Activated naive CD8-positive, alpha-beta T cell (primary cell): ENCODE measurements at regions not wholly inside any gene's neighbourhood (a gene's known extent, or its start where the extent isn't known, plus 50 kb on each side); places are given as distances from the start of the nearest gene placed in this dataset.
"Not testable (repeated sequence)": the region's sequence is repeated elsewhere in the genome, so short reads cannot be mapped to it uniquely, and the experiment has no call there.

Experiments used
- H3K27ac Mint-ChIP-seq: one replicate; pipeline ENCODE4 v1.8.0; 2021; ENCODE audit warnings: mixed read lengths
- H3K27me3 Mint-ChIP-seq: one replicate; pipeline ENCODE4 v1.8.0; 2021; ENCODE audit warnings: mixed read lengths
- H3K36me3 Mint-ChIP-seq: one replicate; pipeline ENCODE4 v1.8.0; 2021; ENCODE audit warnings: mixed read lengths
- H3K4me1 Mint-ChIP-seq: one replicate; pipeline ENCODE4 v1.8.0; 2021; ENCODE audit warnings: low read depth, mixed read lengths
- H3K4me3 Mint-ChIP-seq: one replicate; pipeline ENCODE4 v1.8.0; 2021; ENCODE audit warnings: mild to moderate bottlenecking, mixed read lengths
- H3K9me3 Mint-ChIP-seq: one replicate; pipeline ENCODE4 v1.8.0; 2021; ENCODE audit warnings: low read depth, mixed read lengths

GRCh38 chr18:8882632-8883408, 177.5 kb downstream of the MTCL1 start:
- no peaks in the 10 kb centered on the region for H3K4me1 Mint-ChIP-seq
- H3K27me3 Mint-ChIP-seq, result peaks cover 6% of the 10 kb centered on the region
- H3K9me3 Mint-ChIP-seq, result peaks cover 8% of the 10 kb centered on the region
- H3K27ac Mint-ChIP-seq, result no peak overlapping the region
- no peak overlapping the region for H3K4me3 Mint-ChIP-seq
- peaks cover 4% of the 10 kb centered on the region for H3K36me3 Mint-ChIP-seq

- no peaks in the 10 kb centered on the region for H3K4me1 Mint-ChIP-seq
- H3K9me3 Mint-ChIP-seq, result peaks cover 8% of the 10 kb centered on the region
- peaks cover 4% of the 10 kb centered on the region for H3K36me3 Mint-ChIP-seq
- no peak overlapping the region for H3K4me3 Mint-ChIP-seq
- peaks cover 6% of the 10 kb centered on the region for H3K27me3 Mint-ChIP-seq
- H3K27ac Mint-ChIP-seq, result no peak overlapping the region
Observed at GRCh38 chr18:8883409-8883668, 178.0 kb downstream of the MTCL1 start.

- not testable (repeated sequence) for H3K36me3 Mint-ChIP-seq, H3K27ac Mint-ChIP-seq, H3K27me3 Mint-ChIP-seq, H3K9me3 Mint-ChIP-seq, H3K4me1 Mint-ChIP-seq, H3K4me3 Mint-ChIP-seq
Observed at GRCh38 chr18:8887877-8888276, 182.5 kb downstream of the MTCL1 start.

GRCh38 chr18:8889489-8889888, 184.1 kb downstream of the MTCL1 start:
- Mint-ChIP-seq H3K27me3 (peaks cover 1% of the 10 kb centered on the region), H3K9me3 (peaks cover 4% of the 10 kb centered on the region), H3K4me1 (no peaks in the 10 kb centered on the region), H3K36me3 (no peaks in the 10 kb centered on the region), H3K27ac (no peak overlapping the region), H3K4me3 (no peak overlapping the region)

- not testable (repeated sequence) for H3K9me3 Mint-ChIP-seq, H3K4me1 Mint-ChIP-seq, H3K27ac Mint-ChIP-seq, H3K36me3 Mint-ChIP-seq, H3K27me3 Mint-ChIP-seq, H3K4me3 Mint-ChIP-seq
Observed at GRCh38 chr18:8890503-8890902, 185.1 kb downstream of the MTCL1 start.

- H3K4me1 Mint-ChIP-seq, result no peaks in the 10 kb centered on the region
- no peaks in the 10 kb centered on the region for H3K36me3 Mint-ChIP-seq
- no peak overlapping the region for H3K27ac Mint-ChIP-seq
- no peak overlapping the region for H3K4me3 Mint-ChIP-seq
- H3K27me3 Mint-ChIP-seq, result peaks cover 1% of the 10 kb centered on the region
- H3K9me3 Mint-ChIP-seq, result peaks cover 4% of the 10 kb centered on the region
Observed at GRCh38 chr18:8890957-8891464, 185.7 kb downstream of the MTCL1 start.

- H3K36me3 Mint-ChIP-seq, result no peaks in the 10 kb centered on the region
- H3K27me3 Mint-ChIP-seq, result peaks cover 1% of the 10 kb centered on the region
- no peak overlapping the region for H3K27ac Mint-ChIP-seq
- H3K9me3 Mint-ChIP-seq, result peaks cover 4% of the 10 kb centered on the region
- no peaks in the 10 kb centered on the region for H3K4me1 Mint-ChIP-seq
- H3K4me3 Mint-ChIP-seq, result no peak overlapping the region
Observed at GRCh38 chr18:8893221-8893620, 187.9 kb downstream of the MTCL1 start.

- Mint-ChIP-seq H3K4me1 (no peaks in the 10 kb centered on the region), H3K27me3 (peaks cover under 1% of the 10 kb centered on the region), H3K36me3 (no peaks in the 10 kb centered on the region), H3K27ac (no peak overlapping the region), H3K9me3 (peaks cover under 1% of the 10 kb centered on the region), H3K4me3 (no peak overlapping the region)
Observed at GRCh38 chr18:8893628-8894231, 188.4 kb downstream of the MTCL1 start.

- Mint-ChIP-seq H3K4me1 (no peaks in the 10 kb centered on the region), H3K9me3 (no peaks in the 10 kb centered on the region), H3K36me3 (no peaks in the 10 kb centered on the region), H3K27me3 (peaks cover 4% of the 10 kb centered on the region), H3K4me3 (no peak overlapping the region), H3K27ac (no peak overlapping the region)
Observed at GRCh38 chr18:8894823-8895222, 189.5 kb downstream of the MTCL1 start.

- Mint-ChIP-seq H3K4me3 (no peak overlapping the region), H3K27ac (no peak overlapping the region), H3K4me1 (no peaks in the 10 kb centered on the region), H3K9me3 (no peaks in the 10 kb centered on the region), H3K27me3 (peaks cover 4% of the 10 kb centered on the region), H3K36me3 (no peaks in the 10 kb centered on the region)
Observed at GRCh38 chr18:8895341-8895740, 190.0 kb downstream of the MTCL1 start.

GRCh38 chr18:8895987-8896619, 190.7 kb downstream of the MTCL1 start:
- H3K27me3 Mint-ChIP-seq, result peaks cover 4% of the 10 kb centered on the region
- H3K9me3 Mint-ChIP-seq, result no peaks in the 10 kb centered on the region
- no peaks in the 10 kb centered on the region for H3K4me1 Mint-ChIP-seq
- H3K4me3 Mint-ChIP-seq, result no peak overlapping the region
- no peak overlapping the region for H3K27ac Mint-ChIP-seq
- no peaks in the 10 kb centered on the region for H3K36me3 Mint-ChIP-seq

- Mint-ChIP-seq H3K27ac (no peak overlapping the region), H3K27me3 (peaks cover 10% of the 10 kb centered on the region), H3K4me3 (no peak overlapping the region), H3K36me3 (peaks cover 5% of the 10 kb centered on the region), H3K4me1 (no peaks in the 10 kb centered on the region), H3K9me3 (peaks cover 4% of the 10 kb centered on the region)
Observed at GRCh38 chr18:8899000-8899399, 193.6 kb downstream of the MTCL1 start.

- Mint-ChIP-seq H3K27me3 (peaks cover 10% of the 10 kb centered on the region), H3K4me1 (no peaks in the 10 kb centered on the region), H3K27ac (no peak overlapping the region), H3K9me3 (peaks cover 4% of the 10 kb centered on the region), H3K36me3 (peaks cover 8% of the 10 kb centered on the region), H3K4me3 (no peak overlapping the region)
Observed at GRCh38 chr18:8900552-8900951, 195.2 kb downstream of the MTCL1 start.

GRCh38 chr18:8901019-8901418, 195.7 kb downstream of the MTCL1 start:
- Mint-ChIP-seq H3K4me1 (no peaks in the 10 kb centered on the region), H3K4me3 (no peak overlapping the region), H3K36me3 (peaks cover 8% of the 10 kb centered on the region), H3K27ac (no peak overlapping the region), H3K27me3 (peaks cover 10% of the 10 kb centered on the region), H3K9me3 (peaks cover 4% of the 10 kb centered on the region)

GRCh38 chr18:8904316-8904715, 198.2 kb upstream of the NDUFV2 start:
- H3K27ac Mint-ChIP-seq, result no peak overlapping the region
- peaks cover 8% of the 10 kb centered on the region for H3K36me3 Mint-ChIP-seq
- no peaks in the 10 kb centered on the region for H3K4me1 Mint-ChIP-seq
- H3K27me3 Mint-ChIP-seq, result peaks cover 10% of the 10 kb centered on the region
- H3K9me3 Mint-ChIP-seq, result peaks cover 9% of the 10 kb centered on the region
- no peak overlapping the region for H3K4me3 Mint-ChIP-seq
